ENCODE measurements at regions not wholly inside any gene's neighbourhood (a gene's known extent, or its start where the extent isn't known, plus 50 kb on each side); places are given as distances from the start of the nearest gene placed in this dataset.

GRCh38 chr6:167465482-167465881, 140.6 kb downstream of the TTLL2 start:
- TF ChIP-seq EZH2 (IDR thresholded peaks at IDR 0.05; ENCODE audit: insufficient read depth, poor library complexity, severe bottlenecking): no peak
- TF ChIP-seq EZH2phosphoT487 (IDR thresholded peaks at IDR 0.05; ENCODE audit: insufficient read depth, low read depth): no peak

All from GM23248 (cell line).